ENCODE measurements at regions not wholly inside any gene's neighbourhood (a gene's known extent, or its start where the extent isn't known, plus 50 kb on each side); places are given as distances from the start of the nearest gene placed in this dataset.

DNA sequence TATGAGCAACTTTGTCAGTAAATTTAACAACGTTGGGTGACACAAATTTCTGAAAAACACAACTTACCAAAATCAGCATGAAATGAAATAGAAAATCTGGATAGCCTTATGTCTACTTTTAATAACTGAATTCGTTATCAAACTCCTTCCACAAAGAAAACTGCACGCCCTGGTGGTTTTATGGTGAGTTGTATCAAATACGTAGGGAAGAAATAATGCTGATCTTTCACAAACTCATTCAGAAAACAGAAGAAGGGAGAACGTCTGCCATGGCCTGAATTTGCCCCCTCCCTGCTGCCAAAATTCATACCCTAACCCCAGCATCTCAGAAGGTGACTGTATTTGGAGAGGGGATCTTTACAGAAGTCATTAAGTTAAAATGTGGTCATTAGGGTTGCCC, 50.0 kb upstream of the COL18A1 start:
- peak overlapping the region in 8 of 11 experiments; percentile 2 to 67 (median 48); a peak in 8 of 22 replicates for H3K9ac ChIP-seq
- H3K9me3 ChIP-seq (replicated peaks in 1 of 11), result no peaks in the 10 kb centered on the region
- peak overlapping the region; percentile 45 to 81 (median 71) for H3K4me2 ChIP-seq
- H3K4me3 ChIP-seq, result no peak overlapping the region
- H3K4me1 ChIP-seq, result peaks cover 41 to 98% (median 79%) of the 10 kb centered on the region in 10 experiments
- peak overlapping the region in 8 of 11 experiments; percentile 49 to 75 (median 67); a peak in 16 of 22 replicates for H3K27ac ChIP-seq
- H3K27me3 ChIP-seq, result no peaks in the 10 kb centered on the region
- no peaks in the 10 kb centered on the region for H3K36me3 ChIP-seq
- no peak for TF ChIP-seq Cebpa-rat (IDR thresholded peaks at IDR 0.05)
- no peaks in the 10 kb centered on the region for H4K20me1 ChIP-seq

Data from BLaER1 treated with 17β-estradiol and CSF1 and Interleukin-3, amounts not matched to agents 10 nM and 100 nM (cell line).